HG03378 (cell line): ENCODE measurements at regions not wholly inside any gene's neighbourhood (a gene's known extent, or its start where the extent isn't known, plus 50 kb on each side); places are given as distances from the start of the nearest gene placed in this dataset.
"Not testable (repeated sequence)": the region's sequence is repeated elsewhere in the genome, so short reads cannot be mapped to it uniquely, and the experiment has no call there.

Experiments used
- ATAC-seq: cut with Tn5 transposase; IDR thresholded peaks from one replicate; pipeline ENCODE4 v1.9.1; 2021; ENCODE audit warnings: mild to moderate bottlenecking, moderate library complexity; ENCODE audit not compliant: unreplicated experiment

DNA sequence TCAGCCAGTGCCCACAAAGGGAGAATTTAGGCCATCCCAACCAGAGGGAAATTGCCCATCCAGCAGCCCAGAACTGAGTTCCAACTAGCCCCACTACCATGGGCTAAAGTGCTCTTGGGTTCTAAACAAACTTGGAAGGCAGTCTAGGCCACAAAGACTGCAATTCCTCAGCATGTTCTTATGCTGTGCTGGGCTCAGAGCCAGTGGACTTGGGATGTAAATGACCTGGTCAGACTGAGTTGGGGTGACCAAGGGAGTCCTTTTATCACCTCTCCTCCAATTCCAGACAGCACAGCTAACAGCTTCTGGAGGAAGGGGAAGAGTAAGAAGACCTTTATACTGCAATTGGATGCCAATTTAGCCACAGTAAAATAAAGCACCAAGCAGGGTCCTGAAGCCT is 607.2 kb upstream of the KCND2 start:
- no peak for ATAC-seq

DNA sequence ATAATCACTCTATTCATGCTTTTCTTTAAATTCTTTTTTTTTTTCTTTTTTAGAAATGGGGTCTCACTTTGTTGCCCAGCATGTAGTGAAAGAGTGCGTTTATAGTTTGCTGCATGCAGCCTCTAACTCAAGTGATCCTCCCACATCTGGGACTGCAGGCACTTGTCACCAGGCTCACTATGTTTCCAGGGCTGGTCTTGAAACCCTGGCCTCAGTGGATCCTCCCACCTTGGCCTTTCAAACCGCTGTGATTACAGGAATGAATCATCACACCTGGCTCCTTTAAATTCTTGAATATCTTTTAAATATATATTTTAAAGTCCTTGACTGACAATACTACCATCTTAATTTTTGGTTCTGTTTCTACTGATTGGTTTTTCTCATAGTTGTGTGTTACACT is 591.6 kb upstream of the KCND2 start:
- ATAC-seq, result no peak

DNA sequence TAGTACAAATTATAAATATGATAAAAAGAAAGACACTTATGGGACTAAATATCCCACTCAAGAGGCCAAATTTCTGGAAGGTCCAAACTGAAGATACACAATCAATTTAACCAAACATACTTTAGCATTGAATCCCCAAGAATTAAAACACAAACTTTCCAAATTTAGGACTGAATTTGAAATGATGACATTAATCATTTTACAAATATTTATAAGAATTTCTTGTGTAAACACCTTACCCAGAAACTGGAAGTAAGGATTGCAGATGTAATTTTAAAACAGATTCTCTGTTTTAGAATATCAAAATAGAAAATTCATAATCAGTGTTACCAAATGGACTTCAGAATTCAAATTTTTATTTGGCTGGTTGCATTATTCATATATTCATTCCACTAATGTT is 588.2 kb upstream of the KCND2 start:
- ATAC-seq, result no peak

DNA sequence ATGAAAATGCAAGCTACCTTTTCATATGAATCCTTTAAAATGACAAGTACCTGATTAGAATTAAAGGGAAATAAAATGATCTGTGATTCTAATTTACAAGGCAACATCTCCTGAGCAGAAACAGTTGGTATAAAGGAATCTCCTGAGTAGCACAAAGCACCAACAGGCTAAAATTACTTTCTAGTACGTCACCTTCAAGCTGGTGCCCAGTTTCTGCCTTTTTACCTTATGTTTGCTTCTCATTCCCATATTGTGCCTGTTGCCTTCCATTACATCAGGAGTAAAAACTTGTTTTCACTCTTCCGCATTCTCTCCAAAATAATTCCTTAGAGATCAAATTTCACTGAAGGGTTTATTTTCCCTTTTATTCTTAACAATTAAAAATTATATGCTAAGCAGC is 587.1 kb upstream of the KCND2 start:
- ATAC-seq, result no peak

DNA sequence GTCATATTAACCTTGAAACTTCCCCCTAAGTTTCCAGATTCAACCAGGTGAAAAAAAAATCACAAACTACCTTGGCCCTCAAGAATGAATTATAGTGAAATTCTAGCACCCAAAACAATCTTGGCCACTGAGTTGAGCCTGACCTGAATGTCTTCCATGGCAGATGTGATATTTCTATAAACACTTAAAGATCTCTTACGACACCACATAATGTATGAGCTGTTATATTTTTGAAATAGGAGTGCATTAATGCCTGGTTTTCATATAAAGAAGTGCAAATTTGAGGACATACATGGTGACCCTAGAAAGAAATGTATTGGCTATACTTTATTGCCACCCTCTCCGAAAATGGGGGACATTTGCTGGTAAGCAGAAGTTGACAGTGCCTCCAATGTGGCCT is 584.1 kb upstream of the KCND2 start:
- no peak for ATAC-seq

DNA sequence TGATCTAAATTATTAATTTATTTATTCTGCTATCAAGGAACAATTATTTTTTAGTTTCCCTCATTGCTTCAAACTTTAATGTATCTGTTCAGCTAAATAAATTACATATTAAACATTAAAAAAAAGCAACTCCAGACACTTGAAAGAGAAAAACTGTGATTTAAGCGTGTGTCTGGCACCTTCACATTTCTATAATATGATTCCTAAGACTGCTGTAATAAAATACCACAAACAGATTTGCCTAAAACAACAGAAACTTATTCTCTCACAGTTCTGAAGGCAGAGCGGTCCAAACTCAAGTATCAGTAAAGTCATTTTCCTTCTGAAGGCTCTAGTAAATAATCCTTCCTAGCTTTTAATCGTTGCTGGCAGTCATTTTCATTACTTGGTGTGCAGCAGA is 580.4 kb upstream of the KCND2 start:
- ATAC-seq, result no peak

DNA sequence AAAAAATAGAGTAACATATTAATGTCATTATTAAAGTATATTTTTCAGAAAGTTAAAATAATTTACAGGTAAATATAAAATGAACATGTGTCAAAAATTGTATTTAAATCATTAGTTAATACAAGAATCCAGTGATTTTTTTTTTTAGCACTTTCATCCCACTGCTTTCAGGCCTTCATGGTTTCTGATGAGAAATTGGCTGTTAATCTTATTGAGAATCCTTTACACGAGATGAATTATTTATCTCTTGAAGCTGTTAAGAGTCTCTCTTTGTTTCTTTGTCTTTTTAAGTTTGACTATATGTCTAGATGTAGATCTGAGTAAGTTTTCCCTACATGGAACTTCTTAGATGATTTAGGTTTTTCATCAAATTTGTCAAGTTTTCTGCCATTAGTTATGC is 578.5 kb upstream of the KCND2 start:
- no peak for ATAC-seq

DNA sequence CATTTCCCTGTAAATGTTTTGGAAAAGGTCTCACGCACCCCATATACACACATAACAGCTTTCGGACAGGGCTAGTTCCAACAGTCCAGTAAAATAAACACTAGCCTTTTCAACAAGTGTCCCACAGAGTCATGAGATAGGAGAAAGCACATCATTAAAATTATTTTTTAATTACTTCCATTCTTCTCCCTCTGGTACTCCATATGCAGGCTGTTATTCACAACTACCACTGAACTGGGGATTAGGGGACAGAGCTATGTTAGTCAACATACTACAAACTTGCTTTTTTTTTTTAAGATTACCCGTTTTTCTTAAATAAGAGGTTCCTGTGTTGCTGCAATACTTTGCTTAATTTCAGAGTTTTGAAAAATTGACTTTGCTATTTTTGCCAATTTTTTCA is 576.6 kb upstream of the KCND2 start:
- no peak for ATAC-seq

DNA sequence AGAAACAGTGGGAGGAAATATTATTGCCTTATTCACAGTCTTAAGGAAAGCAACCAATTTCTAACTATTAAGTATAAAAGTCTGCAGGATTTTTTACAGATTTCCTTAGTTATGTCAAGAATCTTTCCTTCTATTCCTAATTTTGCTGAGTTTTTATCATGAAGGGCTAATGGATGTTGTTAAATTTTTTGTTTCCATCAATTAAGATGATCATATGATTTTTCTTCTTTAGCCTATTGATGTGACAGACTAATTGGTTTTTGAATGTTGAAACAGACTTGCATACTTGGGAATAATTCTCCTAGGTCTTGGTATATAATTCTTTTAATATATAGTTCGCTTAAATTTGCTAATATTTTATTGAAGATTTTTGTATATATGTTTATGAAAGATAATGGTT is 569.1 kb upstream of the KCND2 start:
- no peak for ATAC-seq

DNA sequence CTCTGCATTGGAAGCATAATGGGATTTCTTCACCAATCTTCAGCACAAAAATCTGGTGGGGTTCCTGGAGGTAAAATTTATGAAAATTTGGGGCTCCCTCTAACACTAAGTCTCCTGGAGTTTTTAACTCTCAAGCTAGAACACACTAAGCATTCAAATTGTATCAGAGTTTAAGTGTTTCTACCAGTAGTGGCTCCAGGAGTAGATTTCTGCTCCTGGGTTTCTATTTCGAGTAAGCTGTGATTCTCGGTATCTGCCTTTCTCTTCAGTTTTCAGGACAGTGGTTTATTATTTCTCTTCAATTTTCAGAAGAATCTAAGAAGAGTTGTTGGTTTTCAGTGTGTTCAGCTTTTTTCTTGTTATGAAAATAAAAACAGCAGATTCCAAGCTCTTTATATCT is 566.4 kb upstream of the KCND2 start:
- no peak for ATAC-seq

DNA sequence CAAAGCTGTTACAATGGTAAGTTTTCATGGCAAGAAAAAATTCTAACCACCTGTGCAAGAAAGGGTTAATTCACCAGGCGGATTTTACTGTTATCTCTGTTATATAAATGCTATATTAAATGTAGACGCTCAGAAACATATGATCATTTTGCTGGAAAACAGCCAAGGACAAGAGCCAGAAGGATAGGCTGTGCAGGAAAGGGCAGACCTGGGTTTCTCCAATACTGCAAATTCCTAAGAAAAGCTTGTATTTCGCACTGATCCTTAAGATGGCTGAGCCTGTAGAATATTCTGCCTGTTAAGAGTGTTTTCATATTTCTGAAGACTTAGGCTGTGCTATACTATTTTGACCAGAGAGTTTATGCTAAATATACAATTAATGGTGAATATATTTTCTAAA is 564.1 kb upstream of the KCND2 start:
- ATAC-seq, result no peak

DNA sequence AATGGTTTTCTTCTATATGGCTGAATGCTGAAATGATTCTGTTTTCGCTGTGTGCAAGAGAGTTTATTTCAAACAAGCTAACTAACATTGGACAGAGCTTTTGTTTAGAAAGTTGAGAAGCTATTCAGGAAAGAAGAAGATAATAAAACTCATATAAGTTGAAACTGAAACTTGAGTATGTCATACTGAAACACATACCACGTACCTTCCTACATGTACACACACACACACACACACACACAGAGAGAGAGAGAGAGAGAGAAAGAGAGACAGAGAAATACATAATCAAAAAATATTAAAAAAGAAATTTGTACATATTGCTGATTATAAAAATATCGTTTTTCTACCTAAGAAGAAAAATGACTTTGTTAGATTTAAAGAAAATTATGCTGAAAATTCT is 561.9 kb upstream of the KCND2 start:
- peak; percentile 72 for ATAC-seq

DNA sequence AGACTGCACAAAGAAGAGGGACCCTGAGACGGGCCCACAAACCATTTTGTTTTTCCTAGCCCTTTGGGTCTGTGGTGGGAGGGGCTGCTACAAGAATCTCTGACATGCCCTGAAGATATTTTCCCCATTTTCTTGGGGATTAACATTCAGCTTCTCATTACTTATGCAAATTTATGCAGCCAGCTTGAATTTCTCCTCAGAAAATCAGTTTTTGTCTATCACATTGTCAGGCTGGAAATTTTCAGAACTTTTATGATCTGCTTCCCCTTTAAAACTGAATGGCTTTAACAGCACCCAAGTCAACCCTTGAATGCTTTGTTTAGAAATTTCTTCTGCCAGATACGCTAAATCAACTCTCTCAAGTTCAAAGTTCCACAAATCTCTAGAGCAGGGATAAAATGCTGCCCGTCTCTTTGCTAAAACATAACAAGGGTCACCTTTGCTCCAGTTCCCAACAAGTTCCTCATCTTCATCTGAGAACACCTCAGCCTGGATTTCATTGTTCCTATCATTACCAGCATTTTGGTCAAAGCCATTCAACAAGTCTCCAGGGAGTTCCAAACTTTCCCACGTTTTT is 560.0 kb upstream of the KCND2 start:
- no peak for ATAC-seq

DNA sequence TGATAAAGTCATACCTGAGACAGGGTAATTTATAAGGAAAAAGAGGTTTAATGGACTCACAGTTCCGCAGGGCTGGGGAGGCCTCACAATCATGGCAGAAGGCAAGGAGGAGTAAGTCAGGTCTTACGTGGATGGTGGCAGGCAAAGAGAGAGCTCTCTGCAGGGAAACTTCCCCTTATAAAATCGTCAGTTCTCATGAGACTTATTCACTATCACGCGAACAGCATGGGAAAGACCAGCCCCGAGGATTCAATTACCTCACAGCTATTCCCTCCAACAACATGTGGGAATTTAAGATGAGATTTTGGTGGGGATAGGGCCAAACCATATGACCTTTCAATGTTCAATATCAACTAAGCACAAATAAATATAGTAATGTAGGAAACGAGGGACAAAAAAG is 559.4 kb upstream of the KCND2 start:
- ATAC-seq, result no peak

DNA sequence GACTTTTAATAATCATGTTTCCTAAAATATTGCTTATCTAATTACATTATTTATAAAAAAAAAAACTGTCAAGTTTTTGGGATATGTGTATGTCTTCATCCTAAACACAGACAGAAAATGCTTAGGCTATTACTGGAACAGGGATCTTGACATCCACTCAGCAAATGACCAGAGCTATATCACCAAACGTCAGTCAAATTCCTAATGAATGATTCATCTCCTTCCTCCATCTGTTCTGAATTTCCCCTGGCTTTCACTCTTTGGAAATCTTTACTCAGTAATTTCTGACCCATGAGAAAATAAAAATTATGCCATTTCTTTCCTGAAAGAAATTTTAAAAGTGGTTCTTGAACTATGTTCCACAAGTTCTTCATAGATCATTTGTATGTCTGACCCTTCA is 552.4 kb upstream of the KCND2 start:
- no peak for ATAC-seq

DNA sequence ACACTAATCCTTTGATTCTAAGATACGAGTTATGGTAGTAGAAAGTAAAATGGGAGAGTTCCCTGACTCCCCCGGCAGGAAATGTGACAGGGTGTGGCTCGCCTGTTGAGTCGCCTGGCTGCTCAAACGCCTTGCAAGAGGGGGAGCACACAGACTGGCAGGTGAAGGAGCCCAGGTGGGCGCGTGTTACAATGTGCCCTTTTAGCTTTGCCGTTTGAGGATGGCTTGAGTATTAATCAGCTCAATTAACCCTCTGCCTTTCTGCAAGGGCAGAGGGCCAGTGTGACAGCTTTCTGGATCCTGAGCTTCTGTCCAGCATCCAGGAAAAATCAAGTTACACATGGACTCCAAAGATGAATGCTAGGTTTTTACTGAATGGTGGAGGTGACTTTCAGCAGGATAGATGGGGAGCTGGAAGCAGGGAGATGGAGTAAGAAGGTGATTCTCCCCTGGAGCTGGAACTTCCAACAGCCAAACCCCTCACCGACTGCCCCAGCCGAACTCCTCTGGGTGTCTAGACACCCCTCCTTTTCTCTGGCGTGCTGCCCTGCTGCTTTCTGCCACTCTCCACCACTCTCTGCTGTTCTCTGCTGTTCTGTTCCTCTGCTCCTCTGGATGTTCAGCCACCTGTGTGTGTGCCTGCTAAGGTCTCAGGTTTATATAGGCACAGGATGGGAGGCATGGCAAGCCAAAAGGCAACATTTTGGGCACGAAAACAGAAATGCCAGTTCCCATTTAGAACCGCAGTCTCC is 548.8 kb upstream of the KCND2 start:
- no peak for ATAC-seq

DNA sequence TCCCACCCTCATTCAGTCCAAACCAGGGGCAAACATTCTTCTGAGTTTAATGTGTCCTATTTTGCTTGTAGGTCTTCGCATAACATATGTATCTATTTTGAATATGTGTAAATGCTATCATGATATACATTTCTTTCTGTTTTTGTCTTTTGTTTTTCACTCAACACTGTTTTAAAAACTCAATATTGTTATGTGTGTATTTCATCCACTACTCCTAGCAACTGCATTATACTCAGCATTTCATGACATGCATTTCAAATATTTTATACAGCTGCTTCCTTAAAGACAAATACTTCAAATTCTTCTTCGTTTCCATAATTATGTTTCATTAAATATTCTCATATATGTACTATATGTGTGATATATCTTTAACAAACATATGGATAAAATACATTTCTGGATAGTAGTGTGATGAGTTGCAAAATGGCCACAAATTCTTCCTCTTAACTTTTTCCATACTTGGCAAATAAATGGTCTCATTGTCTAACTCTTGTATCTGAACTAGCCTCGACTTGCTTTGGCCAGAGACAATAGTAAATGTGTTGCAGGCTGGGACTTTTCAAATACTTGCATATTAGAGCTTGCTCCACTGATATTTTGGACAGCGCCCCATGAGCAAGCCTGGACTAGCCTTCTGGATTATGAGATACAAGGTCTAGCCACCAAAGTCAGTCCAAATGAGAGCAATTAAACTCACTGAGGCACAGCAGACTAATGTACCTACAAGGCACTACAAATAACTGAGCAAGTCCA is 539.7 kb upstream of the KCND2 start:
- no peak for ATAC-seq

DNA sequence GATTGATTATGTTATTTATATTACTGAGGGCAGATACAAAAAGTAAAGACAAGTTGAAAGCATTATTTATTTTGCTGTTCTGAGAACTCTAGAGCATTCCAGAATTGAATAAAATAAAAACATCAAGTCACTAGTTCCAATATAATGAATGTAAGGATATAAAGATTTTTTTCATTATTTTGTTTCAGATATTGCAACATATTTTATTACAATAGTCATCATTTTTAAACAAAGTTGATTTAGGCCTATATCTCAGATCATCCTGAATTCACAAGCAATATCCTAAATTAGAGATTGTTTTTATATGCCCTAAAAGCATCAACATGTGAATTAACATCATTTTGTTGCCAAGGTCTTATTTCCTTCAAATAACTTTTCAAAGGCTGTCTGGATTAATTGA is 535.6 kb upstream of the KCND2 start:
- ATAC-seq, result no peak

DNA sequence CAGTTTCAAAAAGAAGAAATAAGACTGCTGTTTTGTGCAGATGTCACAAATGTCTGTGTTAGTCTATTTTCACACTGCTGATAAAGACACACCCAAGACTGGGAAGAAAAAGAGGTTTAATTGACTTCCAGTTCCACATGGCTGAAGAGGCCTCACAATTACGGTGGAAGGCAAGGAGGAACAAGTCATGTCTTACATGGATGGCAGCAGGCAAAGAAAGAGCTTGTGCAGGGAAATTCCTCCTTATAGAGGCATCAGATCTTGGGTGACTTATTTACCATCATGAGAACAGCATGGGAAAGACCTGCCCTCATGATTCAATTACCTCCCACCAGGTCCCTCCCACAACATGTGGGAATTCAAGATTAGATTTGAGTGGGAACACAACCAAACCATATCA is 527.7 kb upstream of the KCND2 start:
- ATAC-seq, result not testable (repeated sequence)

DNA sequence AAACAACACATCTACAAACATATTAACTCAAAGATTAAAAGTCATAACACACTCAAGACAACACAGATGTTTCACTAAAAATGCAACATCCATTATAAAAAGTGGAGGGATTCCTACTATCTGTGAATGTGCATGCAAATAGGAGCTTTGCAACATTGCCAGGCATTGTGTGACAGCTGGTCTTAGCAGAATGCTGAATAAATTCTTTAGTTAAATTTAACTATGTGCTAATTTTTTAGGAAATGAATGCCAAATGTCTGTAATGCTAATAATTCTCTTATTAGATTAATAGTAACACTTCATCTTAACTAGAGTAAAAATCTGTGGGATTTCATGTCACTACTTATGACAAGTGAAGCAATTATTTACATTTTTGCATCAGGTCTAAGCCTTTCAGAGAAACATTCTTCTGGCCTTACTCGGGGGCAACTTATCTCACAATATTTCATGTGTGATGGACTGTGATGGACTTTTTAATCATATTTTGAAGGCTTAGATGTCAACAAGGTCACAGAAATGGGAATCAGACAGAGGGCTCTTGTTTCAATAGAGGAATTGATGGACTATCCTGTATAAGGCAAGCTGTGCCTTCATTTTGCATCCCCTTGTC is 524.6 kb upstream of the KCND2 start:
- ATAC-seq, result no peak

DNA sequence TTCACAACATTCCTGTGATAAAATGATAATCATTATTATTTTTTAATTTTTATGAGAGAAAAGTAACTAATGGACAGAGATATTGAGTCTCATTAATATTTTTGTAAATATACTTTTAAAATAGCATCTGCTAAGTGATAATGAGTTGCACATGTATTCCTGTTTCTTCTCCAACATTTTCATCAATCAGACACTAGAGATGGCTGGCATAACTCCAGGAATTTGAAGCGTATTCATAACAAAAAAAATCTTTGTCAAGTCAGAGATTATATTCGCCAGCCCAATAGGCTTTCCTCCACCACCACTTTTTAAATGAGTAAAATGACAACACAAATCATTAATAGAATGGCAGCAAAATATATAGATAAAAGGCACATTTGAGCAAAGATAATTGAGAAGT is 524.0 kb upstream of the KCND2 start:
- no peak for ATAC-seq

DNA sequence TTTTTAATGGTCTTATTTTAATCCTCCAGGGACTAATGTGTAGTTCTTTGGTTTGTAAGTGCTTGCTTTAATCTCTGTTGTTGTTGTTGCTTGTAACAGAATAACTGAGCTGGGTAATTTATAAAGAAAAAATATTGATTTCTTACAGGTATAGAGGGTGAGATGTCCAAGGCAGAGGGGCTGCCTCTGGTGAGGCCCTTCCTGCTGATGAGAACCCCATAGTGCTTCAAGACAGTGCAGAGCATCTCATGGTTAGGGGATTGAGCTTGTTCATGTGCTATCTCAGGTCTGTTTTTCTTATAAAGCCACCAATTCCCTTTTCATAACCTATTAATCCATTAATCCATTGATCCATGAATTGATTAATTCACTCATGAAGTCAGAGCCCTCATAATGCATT is 516.3 kb upstream of the KCND2 start:
- ATAC-seq, result no peak
